ENCODE measurements at regions not wholly inside any gene's neighbourhood (a gene's known extent, or its start where the extent isn't known, plus 50 kb on each side); places are given as distances from the start of the nearest gene placed in this dataset.

GRCh38 chr9:38202336-38202938, 133.4 kb upstream of the SHB start:
- H3F3A ChIP-seq (ENCODE audit: low read length, unreplicated experiment): no peaks in the 10 kb centered on the region
- no peaks in the 10 kb centered on the region for H3K9me3 ChIP-seq (ENCODE audit: low read length)
- ATAC-seq (no peak), DNase-seq (no peak)
- no peak overlapping the region for H3K9ac ChIP-seq (ENCODE audit: low read length)
- peaks cover 6% of the 10 kb centered on the region; the same call in 1 of the 2 replicates for H3K4me1 ChIP-seq (ENCODE audit: insufficient read depth, low read length)
- no peak overlapping the region for H2AFZ ChIP-seq (ENCODE audit: low read length)
- no peaks in the 10 kb centered on the region for H4K20me1 ChIP-seq (ENCODE audit: low read length)
- H3K4me2 ChIP-seq (ENCODE audit: low read length): no peak overlapping the region
- no peaks in the 10 kb centered on the region for H3K9me2 ChIP-seq (replicated peaks; ENCODE audit: low read length)
- no peak for TF ChIP-seq CTCF (conservative IDR thresholded peaks at IDR 0.05; ENCODE audit: low read depth, low read length)
- TF ChIP-seq EZH2 (IDR thresholded peaks at IDR 0.05; ENCODE audit: low read length, unreplicated experiment): no peak
- TF ChIP-seq EZH2phosphoT487 (IDR thresholded peaks at IDR 0.05; ENCODE audit: borderline replicate concordance, low read length): no peak
- no peak overlapping the region for H3K4me3 ChIP-seq (ENCODE audit: low read length)
- ChIA-PET CTCF (no interaction called here), POLR2A (ENCODE audit: unreplicated experiment) (no interaction called here)
- no peaks in the 10 kb centered on the region for H3K27me3 ChIP-seq (ENCODE audit: low read length)
- H3K36me3 ChIP-seq (ENCODE audit: low read depth, low read length): no peaks in the 10 kb centered on the region
- BruUV-seq (replicated peaks): no TSS peak
- intact Hi-C loops (cut with micrococcal nuclease): no loop called here
- H3K27ac ChIP-seq (ENCODE audit: low read length): no peak overlapping the region
- H3K79me2 ChIP-seq (ENCODE audit: low read length): no peaks in the 10 kb centered on the region

- TF ChIP-seq CTCF (conservative IDR thresholded peaks at IDR 0.05; ENCODE audit: low read depth, low read length) (no peak), EZH2 (IDR thresholded peaks at IDR 0.05; ENCODE audit: low read length, unreplicated experiment) (no peak), EZH2phosphoT487 (IDR thresholded peaks at IDR 0.05; ENCODE audit: borderline replicate concordance, low read length) (no peak)
- Histone ChIP-seq H4K20me1 (ENCODE audit: low read length) (no peaks in the 10 kb centered on the region), H3K9ac (ENCODE audit: low read length) (no peak overlapping the region), H3K9me3 (ENCODE audit: low read length) (no peaks in the 10 kb centered on the region), H3K9me2 (replicated peaks; ENCODE audit: low read length) (no peaks in the 10 kb centered on the region), H3K4me3 (ENCODE audit: low read length) (no peak overlapping the region), H2AFZ (ENCODE audit: low read length) (no peak overlapping the region), H3K36me3 (ENCODE audit: low read depth, low read length) (no peaks in the 10 kb centered on the region), H3K79me2 (ENCODE audit: low read length) (no peaks in the 10 kb centered on the region), H3K4me2 (ENCODE audit: low read length) (no peak overlapping the region), H3F3A (ENCODE audit: low read length, unreplicated experiment) (no peaks in the 10 kb centered on the region), H3K27me3 (ENCODE audit: low read length) (no peaks in the 10 kb centered on the region), H3K4me1 (ENCODE audit: insufficient read depth, low read length) (peaks cover 6% of the 10 kb centered on the region; the same call in 1 of the 2 replicates), H3K27ac (ENCODE audit: low read length) (no peak overlapping the region)
- ChIA-PET POLR2A (ENCODE audit: unreplicated experiment) (no interaction called here), CTCF (no interaction called here)
- no peak for ATAC-seq
- DNase-seq: no peak
- no TSS peak for BruUV-seq (replicated peaks)
- intact Hi-C loops (cut with micrococcal nuclease): no loop called here
These were observed 132.8 kb upstream of the SHB start for GRCh38 chr9:38201844-38202243.

- Histone ChIP-seq H3K36me3 (ENCODE audit: low read depth, low read length) (no peaks in the 10 kb centered on the region), H3F3A (ENCODE audit: low read length, unreplicated experiment) (no peaks in the 10 kb centered on the region), H3K9me2 (replicated peaks; ENCODE audit: low read length) (no peaks in the 10 kb centered on the region), H3K9ac (ENCODE audit: low read length) (no peak overlapping the region), H3K9me3 (ENCODE audit: low read length) (no peaks in the 10 kb centered on the region), H3K4me1 (ENCODE audit: insufficient read depth, low read length) (peaks cover 6% of the 10 kb centered on the region; the same call in 1 of the 2 replicates), H3K4me2 (ENCODE audit: low read length) (no peak overlapping the region), H3K79me2 (ENCODE audit: low read length) (no peaks in the 10 kb centered on the region), H3K4me3 (ENCODE audit: low read length) (no peak overlapping the region), H2AFZ (ENCODE audit: low read length) (no peak overlapping the region), H4K20me1 (ENCODE audit: low read length) (no peaks in the 10 kb centered on the region), H3K27me3 (ENCODE audit: low read length) (no peaks in the 10 kb centered on the region), H3K27ac (ENCODE audit: low read length) (no peak overlapping the region)
- ATAC-seq (no peak), DNase-seq (no peak)
- ChIA-PET POLR2A (ENCODE audit: unreplicated experiment) (no interaction called here), CTCF (no interaction called here)
- TF ChIP-seq EZH2phosphoT487 (IDR thresholded peaks at IDR 0.05; ENCODE audit: borderline replicate concordance, low read length) (no peak), CTCF (conservative IDR thresholded peaks at IDR 0.05; ENCODE audit: low read depth, low read length) (no peak), EZH2 (IDR thresholded peaks at IDR 0.05; ENCODE audit: low read length, unreplicated experiment) (no peak)
- intact Hi-C loops (cut with micrococcal nuclease): no loop called here
- no TSS peak for BruUV-seq (replicated peaks)
These were observed 131.4 kb upstream of the SHB start for GRCh38 chr9:38200431-38200830.

All from PC-3 (cell line).